GM19372 (cell line): ENCODE measurements at regions not wholly inside any gene's neighbourhood (a gene's known extent, or its start where the extent isn't known, plus 50 kb on each side); places are given as distances from the start of the nearest gene placed in this dataset.
"Not testable (repeated sequence)": the region's sequence is repeated elsewhere in the genome, so short reads cannot be mapped to it uniquely, and the experiment has no call there.

ENCODE experiments used
- ATAC-seq: cut with Tn5 transposase; IDR thresholded peaks from one replicate; pipeline ENCODE4 v1.9.1; 2021; ENCODE audit warnings: mild to moderate bottlenecking, low read depth, moderate library complexity; ENCODE audit not compliant: unreplicated experiment

DNA sequence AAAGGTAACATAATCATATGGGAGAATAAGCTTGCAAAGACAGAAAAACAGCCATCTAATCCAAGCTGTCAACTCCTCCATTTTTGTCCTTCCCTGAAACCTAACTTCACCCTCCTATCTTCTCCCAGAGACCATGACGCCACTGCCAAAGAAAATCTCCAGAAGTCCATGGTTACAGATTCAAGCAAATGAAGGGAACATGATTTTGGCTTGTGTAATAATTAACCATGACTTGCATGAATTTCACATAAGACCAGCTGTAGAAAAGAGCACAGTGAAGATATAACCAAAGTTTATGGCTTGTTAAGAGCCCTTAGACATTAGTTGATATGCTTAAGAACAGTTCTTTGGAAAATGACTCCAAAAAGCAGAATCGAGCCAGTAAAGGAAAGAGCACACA, 342.1 kb upstream of the NRSN1 start:
- ATAC-seq: no peak

DNA sequence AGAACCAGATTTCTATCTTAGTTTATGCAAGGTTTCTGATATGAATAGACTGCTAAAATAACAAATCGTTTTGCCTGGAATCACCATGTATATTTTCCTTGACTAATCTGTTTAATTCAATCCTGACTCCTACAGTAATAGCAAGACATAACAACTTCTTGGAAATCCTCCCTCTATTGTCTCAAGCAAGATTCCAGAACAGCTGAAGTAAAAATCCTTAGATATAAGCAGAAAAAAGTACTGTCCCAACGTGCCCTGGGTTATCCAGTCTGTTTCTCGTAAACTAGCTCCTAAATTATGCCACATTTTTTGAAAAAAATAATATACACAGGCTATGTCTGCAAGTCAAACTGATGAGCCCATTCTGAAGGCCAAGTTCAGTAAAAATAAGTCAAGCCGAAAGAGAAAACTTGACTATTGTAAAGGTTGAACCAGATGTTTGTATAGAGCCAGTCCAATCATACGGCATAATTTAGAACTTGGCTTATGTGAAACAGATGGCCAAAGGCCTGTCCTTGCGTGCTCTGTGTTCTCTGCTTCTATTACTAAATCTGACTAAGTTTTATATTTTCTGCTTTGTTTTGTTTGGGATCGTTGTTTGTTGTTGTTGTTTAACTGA, 341.6 kb upstream of the NRSN1 start:
- no peak for ATAC-seq

DNA sequence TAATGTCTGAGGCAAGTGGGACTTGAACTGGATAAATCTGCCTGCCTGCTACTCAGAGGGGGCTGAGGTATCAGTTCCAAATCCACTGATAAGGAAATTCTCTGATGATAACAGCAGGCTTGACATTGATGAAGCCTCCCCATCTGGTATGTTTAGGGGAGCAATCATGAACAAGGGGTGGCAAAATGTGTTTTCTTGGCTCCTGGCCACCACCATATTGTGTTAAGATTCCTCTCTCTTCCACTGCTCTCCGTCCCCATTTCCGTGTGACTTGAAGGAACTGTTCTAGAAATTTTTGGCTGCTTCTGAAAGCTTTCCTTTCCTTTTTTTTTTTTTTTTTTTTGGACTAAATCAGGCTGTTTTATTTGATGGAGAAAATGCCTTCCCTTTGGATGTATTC, 335.3 kb upstream of the NRSN1 start:
- no peak for ATAC-seq

DNA sequence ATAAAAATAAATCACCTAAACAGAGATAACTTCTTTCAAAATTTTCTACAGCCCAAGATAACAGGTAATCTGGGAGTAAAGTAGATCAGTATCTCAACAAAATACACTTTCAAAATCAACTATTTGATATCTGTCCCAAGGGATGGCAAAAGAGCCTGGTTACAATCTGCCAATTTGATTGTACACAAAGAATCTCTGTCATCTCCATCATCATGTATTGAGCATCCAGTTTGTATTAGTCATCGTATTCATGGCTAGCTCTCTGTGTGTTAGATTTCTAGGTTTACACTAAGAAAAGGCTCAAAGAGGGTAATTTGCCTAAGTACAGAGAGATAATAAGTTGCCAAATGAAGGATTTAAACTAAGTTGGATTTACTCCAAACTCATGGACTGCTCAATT, 329.0 kb upstream of the NRSN1 start:
- ATAC-seq: no peak

DNA sequence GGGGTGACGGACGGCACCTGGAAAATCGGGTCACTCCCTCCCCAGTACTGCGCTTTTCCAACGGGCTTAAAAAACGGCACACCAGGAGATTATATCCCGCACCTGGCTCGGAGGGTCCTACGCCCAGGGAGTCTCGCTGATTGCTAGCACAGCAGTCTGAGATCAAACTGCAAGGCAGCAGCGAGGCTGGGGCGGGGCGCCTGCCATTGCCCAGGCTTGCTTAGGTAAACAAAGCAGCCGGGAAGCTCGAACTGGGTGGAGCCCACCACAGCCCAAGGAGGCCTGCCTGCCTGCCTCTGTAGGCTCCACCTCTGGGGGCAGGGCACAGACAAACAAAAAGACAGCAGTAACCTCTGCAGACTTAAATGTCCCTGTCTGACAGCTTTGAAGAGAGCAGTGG, 321.7 kb upstream of the NRSN1 start:
- not testable (repeated sequence) for ATAC-seq

DNA sequence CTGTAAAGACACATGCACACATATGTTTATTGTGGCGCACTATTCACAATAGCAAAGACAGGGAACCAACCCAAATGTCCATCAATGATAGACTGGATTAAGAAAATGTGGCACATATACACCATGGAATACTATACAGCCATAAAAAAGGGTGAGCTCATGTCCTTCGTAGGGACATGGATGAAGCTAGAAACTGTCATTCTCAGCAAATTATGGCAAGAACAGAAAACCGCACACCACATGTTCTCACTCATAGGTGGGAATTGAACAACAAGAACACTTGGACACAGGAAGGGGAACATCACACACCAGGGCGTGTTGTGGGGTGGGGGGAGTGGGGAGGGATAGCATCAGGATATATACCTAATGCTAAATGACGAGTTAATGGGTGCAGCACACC, 304.9 kb upstream of the NRSN1 start:
- not testable (repeated sequence) for ATAC-seq

DNA sequence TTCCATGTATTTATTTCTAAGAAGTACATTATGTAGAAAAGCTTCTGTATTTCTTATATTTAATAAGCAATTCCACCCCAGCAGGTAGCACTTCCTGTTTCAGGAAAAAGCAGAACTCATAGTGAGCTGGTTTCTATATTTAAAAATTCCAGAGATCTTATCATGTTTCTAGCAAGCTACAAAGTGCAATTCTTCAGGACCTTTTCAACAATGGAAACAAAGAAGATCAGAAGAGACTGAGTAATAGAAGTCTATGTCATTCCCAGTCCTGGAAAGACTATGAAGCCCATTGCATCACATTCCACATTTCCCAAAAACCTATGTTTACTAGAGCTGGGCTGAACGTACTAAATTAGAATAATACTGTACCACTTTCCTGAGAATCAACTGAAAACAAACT, 302.6 kb upstream of the NRSN1 start:
- no peak for ATAC-seq

DNA sequence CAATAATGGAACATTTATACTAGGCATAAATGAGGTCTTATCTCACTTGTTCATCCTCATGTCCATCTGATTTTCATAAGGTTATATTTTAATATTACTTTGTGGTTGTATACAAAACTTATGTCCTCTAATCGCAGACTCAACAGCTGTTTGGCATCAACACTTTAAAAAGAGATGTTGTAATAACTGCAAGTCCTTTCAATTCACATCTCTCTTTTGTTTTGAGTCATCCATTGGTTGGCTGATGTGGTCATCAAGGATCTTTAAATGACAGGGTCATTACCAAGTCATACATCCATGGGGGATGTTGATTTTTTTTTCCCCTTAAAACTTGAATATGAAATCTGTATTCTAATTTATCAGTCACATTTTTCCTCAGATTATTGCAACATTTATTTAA, 299.4 kb upstream of the NRSN1 start:
- ATAC-seq: no peak

DNA sequence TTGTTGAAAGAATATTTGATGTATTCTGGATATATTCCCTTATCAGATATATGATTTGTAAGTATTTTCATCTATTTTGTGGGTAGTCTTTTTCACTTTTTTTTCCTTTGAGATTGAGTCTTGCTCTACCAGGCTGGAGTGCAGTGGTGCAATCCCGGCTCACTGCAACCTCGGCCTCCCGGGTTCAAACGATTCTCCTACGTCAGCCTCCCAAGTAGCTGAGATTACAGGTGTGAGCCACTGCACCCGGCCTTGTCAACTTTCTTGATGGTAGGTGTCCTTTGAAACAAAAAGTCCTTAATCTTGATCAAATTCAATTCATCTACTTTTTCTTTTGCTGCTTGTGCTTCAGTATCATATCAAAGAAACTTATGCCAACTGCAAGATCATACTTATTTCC, 297.2 kb upstream of the NRSN1 start:
- ATAC-seq: no peak

DNA sequence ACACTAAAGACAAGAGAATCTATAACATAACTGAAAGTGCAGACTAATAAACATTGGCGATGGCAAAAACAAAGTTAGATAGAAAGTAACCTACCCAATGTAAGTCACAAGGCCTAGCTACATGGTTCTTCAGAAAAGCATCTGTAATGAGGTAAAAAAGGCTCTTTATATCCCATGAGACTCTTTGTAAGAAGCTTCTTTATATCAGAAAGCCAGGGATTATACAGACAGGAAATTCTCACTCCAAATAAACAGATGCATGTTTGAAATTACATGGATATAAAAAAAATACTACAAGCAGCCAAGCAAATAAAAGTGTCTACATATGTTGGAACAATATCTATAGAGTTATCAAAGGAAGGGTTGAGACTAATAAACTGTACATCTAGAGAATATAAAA, 284.9 kb upstream of the NRSN1 start:
- ATAC-seq: no peak

DNA sequence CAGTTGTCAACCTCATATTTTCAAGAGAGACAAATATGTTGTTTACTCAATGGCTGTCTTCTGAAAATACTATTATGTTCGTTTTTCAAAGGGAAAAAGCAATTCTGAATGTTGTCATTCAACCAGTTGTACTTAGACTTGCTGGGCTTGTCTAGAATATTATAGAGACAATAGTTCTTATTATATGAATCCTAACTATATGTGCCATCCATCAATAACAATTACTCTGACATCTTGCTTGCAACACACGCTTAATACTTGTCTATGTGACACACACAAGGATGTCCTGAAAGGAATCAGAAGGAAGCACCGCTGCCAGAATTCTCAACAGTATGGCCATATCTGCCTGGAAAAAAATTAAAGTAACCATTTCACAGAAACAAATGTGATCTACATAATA, 283.3 kb upstream of the NRSN1 start:
- ATAC-seq: no peak

DNA sequence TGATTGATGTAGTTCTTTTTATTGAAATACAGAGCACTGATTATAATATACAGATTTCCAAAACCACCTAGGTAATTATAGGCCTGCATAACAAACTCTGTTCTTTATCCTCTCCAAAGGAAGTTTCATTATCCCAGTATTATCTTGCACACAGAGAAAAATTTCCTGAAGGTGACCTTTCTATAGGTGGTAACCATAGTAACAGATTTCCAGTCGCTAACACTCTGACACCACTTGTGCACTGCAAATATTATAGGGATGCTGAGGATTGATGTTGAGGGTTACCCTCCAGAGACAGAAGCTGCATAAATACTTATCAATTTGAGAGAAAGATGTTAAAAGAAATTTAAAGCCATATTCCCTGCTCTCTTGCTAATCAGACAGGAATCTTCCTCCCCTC, 274.5 kb upstream of the NRSN1 start:
- ATAC-seq: no peak

DNA sequence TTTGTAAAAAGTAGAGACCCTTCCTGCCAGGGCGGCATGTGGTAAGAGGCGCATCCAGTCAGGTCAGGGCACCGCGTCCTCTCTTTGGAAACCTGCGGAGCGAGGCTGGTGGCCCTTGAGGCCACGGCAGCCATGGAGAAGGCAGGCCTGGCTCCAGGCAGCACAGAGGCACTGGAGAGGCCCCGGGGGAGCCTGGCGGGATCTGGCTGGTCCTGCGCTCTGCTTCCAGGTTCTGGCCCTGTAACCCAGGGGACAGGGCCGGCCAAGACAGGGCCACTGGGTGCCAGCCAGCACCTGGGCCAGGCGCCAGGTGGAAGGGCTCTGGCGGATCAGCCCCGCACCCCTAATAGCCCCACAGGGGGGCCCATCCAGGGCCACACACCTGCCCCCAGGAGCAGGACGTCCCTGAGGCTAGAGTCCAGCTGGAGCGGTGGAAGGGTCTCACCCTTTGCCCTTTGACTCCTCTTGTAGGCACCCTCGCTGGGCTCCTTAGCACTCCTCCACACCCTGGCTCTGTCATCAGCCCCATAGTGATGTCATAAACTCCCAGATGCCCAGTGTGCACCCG, 272.4 kb upstream of the NRSN1 start:
- ATAC-seq: not testable (repeated sequence)

DNA sequence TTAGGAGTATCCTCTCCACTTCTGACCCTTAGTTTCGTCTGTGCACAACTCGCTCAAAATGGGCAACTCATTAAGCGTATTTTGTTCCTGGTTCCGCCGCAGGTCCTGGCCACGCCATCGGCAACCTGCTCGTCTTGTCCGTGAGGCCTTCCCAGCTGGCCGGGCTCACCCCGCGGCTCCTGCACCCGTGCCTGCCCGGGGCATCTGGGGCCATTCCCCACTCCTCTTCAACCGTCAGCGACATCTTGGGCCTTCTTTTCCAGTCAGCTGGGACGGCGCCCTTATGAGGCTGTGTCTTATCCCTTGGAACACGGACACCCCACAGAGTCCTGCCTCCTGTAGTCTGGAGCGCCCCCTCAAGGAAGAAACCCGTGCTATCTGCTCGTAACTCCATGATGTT, 271.9 kb upstream of the NRSN1 start:
- not testable (repeated sequence) for ATAC-seq

DNA sequence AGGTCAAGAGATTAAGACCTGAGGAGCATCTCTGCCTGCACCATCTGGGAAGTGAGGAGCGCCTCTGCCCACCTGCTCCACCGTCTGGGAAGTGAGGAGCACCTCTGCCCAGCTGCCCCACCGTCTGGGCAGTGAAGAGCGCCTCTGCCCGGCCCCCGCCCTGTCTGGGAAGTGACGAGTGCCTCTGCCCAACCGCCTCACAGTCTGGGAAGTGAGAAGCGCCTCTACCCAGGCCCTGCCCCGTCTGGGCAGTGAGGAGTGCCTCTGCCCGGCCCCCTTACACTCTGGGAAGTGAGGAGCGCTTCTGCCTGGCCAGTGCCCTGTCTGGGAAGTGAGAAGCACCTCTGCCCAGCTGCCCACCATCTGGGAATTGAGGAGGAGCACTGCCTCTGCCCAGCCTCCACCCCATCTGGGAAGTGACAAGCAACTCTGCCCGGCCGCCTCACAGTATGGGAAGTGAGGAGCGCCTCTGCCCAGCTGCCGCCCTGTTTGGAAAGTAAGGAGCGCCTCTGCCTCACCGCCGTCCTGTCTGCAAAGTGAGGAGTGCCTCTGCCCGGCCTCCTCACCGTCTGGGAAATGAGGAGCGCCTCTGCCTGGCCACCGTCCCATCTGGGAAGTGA, 270.4 kb upstream of the NRSN1 start:
- no peak for ATAC-seq

DNA sequence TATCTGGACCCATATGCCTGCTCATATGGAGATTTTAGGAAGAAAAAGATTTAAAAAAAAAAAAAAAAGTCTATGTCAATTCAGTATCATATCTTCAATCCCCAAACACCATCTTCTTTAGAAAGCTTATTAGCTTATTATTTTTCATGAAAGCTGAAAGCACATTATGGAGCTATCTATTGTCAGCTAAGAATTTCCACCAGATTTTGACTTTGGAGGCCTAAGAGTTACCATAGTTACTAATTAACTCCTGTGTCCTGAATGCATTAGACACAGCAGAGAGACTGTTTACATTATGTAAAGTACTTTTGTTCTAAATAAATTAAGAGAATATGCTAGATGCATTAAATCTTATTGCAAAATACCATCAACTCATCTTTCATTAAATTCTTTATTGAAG, 255.5 kb upstream of the NRSN1 start:
- ATAC-seq: no peak

DNA sequence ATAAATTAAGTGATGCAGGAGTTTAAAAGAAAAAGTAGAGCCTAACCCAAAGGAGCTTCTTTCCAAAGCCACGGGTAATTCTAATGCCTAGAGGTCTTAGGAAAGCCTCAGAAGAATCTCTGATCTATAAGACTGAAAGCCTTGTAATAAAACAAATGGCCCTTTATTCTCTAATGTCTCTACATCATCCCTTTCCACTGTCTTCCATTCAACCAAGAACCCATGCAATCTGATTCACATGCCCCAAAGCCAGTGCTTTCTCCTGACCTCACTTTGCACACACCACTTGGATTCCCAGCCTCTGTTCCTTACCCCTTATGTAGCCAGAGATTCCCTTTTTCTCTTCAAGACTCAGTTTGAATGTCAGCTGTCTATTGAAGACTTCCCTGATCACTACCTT, 252.9 kb upstream of the NRSN1 start:
- no peak for ATAC-seq

DNA sequence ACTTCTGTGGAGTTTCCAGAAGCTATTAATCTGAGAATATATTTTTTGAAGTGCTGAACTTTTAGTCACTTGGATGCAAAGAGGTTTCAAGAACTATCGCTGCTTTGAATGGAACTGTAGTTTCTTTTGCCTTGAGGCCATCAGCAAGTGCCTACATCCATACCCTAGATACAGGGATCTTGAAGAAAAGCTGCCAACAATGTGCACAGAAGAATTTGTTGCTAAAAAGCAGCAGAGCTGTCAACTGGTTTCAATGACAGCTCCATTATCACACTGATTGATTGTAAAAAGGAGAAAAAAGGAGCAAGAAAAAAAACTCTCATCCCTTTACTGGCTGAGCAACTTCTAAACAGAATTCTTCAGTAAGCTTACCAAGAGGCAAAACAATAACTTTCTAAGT, 251.0 kb upstream of the NRSN1 start:
- no peak for ATAC-seq

DNA sequence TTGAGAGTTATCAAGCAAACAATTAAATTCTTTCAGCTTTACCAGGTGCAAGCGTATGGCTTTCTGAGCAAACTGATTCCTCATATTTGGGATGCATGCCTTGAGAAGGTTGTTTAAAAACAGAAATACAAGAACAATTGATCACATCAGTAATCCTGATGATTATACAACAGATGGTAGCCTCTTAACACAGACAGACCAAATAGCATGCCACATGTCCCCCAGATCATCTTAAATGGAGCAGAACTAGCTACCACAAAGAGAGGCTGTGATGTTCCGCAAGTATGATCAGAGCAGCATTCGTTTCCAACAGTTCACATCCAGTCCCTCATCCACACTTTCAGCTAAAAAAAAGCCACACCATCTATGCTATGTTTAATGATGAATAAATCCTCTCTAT, 246.2 kb upstream of the NRSN1 start:
- no peak for ATAC-seq

DNA sequence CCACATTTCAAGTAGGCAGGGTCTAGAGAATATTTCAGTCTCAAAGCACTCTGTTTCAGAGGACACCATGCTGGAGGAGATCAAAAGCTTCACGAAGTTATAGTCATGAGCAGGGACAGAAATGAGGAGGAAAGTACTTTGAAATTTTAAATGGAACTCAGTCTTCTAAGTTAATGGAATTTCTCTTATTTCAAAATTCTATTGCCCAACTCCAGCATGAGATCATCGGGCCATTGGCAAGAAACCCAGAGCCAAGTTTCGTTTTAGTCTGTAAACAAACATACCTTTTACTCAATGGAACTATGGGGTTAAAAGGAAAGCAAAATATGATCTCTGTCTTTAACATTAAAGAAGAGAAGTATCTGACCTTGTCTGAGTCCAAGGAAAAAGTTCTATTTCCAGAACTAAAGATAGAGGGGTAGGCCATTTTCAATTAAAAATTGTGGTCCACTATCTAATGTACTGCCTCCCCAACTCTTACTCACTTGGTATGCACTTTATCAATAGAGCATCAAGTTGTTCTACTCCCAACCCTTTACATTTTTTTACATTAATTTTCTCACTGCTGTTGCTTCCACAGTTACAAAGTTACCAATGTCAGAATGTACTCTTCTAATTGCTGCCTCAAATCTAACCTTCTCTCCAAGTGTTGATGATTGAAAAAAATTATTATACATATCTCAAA, 235.3 kb upstream of the NRSN1 start:
- ATAC-seq: no peak

DNA sequence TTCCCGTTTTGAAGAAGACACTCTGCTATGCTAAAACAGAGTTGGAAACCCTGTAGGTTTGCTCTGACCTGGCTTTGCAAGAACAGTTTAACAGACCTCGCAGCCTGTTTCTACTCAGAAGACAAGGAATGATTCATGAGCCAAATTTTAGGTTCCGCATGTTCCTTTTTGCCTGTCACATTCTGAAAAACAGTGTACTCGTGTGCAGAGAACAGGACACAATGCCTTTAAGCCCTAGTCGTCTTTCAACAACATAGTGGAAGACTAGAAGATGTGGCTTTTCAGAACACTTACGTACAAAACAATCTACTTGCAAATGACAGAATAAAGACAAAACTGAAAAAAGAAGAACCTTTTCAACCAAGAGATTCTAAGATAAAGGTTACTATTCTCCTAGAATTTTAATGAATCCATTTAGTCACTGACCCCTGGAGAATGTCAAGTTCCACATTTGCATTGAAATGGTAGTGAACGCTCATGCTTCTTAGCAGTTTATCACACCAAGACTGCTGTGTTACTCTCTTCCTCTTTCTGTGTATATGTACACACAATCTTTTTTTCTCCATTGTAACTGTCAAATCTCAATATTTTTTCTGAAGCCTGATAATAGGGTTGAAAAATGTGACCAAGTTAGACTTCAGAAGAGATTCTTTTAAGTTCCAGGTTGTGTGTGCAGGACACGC, 220.7 kb upstream of the NRSN1 start:
- ATAC-seq: no peak
